ENCODE measurements at regions not wholly inside any gene's neighbourhood (a gene's known extent, or its start where the extent isn't known, plus 50 kb on each side); places are given as distances from the start of the nearest gene placed in this dataset.

DNA sequence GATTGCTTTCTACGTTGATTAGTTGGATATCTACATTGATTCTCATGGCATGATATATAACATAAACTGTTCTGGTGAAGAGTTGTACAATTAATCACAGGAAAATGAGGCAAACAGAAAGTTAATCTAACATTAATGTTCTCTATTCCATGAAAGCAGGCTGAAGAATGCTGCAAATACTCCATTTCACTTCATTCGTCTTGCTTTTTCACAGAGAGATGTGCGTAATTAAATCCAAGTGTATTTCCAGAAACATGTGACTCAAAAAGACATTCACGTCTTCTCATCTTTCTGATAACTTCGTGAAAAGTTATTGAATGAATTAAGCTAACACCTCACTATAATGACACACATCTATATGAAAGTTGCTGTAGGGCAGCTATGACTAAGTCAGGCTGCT is 1471.5 kb downstream of the DPP10 start:
- Histone ChIP-seq H2AFZ (ENCODE audit: low read length) (no peak overlapping the region), H4K20me1 (ENCODE audit: low read length) (no peaks in the 10 kb centered on the region), H3K9me2 (replicated peaks; ENCODE audit: low read length) (no peaks in the 10 kb centered on the region), H3K4me3 (ENCODE audit: low read length) (no peak overlapping the region), H3K27ac (ENCODE audit: low read length) (no peak overlapping the region), H3K9ac (ENCODE audit: low read length) (no peak overlapping the region), H3K79me2 (ENCODE audit: low read length) (no peaks in the 10 kb centered on the region), H3K9me3 (ENCODE audit: low read length) (no peaks in the 10 kb centered on the region), H3K27me3 (ENCODE audit: low read length) (no peaks in the 10 kb centered on the region), H3K4me1 (ENCODE audit: insufficient read depth, low read length) (no peaks in the 10 kb centered on the region), H3K4me2 (ENCODE audit: low read length) (no peak overlapping the region), H3F3A (ENCODE audit: low read length, unreplicated experiment) (no peaks in the 10 kb centered on the region), H3K36me3 (ENCODE audit: low read depth, low read length) (no peaks in the 10 kb centered on the region)
- ChIA-PET CTCF (no interaction called here), POLR2A (ENCODE audit: unreplicated experiment) (no interaction called here)
- DNase-seq: no peak
- no peak for ATAC-seq
- no TSS peak for BruUV-seq (replicated peaks)
- intact Hi-C loops (cut with micrococcal nuclease): loop anchor here (10.0 kb wide), 1 partner anchor 1861 kb away; no protein-coding TSS in a partner anchor
- TF ChIP-seq EZH2phosphoT487 (IDR thresholded peaks at IDR 0.05; ENCODE audit: borderline replicate concordance, low read length): no peak
- TF ChIP-seq, protein P1, sequence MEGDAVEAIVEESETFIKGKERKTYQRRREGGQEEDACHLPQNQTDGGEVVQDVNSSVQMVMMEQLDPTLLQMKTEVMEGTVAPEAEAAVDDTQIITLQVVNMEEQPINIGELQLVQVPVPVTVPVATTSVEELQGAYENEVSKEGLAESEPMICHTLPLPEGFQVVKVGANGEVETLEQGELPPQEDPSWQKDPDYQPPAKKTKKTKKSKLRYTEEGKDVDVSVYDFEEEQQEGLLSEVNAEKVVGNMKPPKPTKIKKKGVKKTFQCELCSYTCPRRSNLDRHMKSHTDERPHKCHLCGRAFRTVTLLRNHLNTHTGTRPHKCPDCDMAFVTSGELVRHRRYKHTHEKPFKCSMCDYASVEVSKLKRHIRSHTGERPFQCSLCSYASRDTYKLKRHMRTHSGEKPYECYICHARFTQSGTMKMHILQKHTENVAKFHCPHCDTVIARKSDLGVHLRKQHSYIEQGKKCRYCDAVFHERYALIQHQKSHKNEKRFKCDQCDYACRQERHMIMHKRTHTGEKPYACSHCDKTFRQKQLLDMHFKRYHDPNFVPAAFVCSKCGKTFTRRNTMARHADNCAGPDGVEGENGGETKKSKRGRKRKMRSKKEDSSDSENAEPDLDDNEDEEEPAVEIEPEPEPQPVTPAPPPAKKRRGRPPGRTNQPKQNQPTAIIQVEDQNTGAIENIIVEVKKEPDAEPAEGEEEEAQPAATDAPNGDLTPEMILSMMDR (conservative IDR thresholded peaks at IDR 0.05; ENCODE audit: low read depth, low read length): no peak
- TF ChIP-seq EZH2 (IDR thresholded peaks at IDR 0.05; ENCODE audit: low read length, unreplicated experiment): no peak

DNA sequence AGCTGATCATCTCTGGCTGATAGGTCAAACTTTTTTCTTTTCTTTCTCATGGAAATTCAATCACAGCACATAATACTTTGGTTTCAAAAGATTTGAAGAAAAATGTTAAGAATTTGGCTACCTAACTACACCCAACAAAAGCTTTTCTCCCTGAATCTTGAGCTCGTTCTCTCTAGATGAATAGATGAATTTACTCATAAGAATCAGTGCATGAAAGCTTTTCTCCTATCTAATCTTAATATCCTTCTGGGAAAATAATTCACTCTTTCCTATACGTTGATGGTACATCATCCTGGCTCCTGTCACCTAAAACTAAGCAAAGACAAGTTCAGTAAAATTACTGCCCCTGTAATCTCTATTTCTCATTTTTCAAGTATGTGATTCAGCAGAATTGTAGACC is 1479.1 kb downstream of the DPP10 start:
- ChIA-PET POLR2A (ENCODE audit: unreplicated experiment) (no interaction called here), CTCF (no interaction called here)
- TF ChIP-seq EZH2phosphoT487 (IDR thresholded peaks at IDR 0.05; ENCODE audit: borderline replicate concordance, low read length) (no peak), EZH2 (IDR thresholded peaks at IDR 0.05; ENCODE audit: low read length, unreplicated experiment) (no peak)
- TF ChIP-seq, protein P1 (conservative IDR thresholded peaks at IDR 0.05; ENCODE audit: low read depth, low read length): no peak
- Histone ChIP-seq H3K27ac (ENCODE audit: low read length) (no peak overlapping the region), H3K4me1 (ENCODE audit: insufficient read depth, low read length) (no peaks in the 10 kb centered on the region), H3K4me3 (ENCODE audit: low read length) (no peak overlapping the region), H3F3A (ENCODE audit: low read length, unreplicated experiment) (no peaks in the 10 kb centered on the region), H3K9ac (ENCODE audit: low read length) (no peak overlapping the region), H3K79me2 (ENCODE audit: low read length) (no peaks in the 10 kb centered on the region), H4K20me1 (ENCODE audit: low read length) (no peaks in the 10 kb centered on the region), H3K9me2 (replicated peaks; ENCODE audit: low read length) (no peaks in the 10 kb centered on the region), H3K36me3 (ENCODE audit: low read depth, low read length) (no peaks in the 10 kb centered on the region), H3K9me3 (ENCODE audit: low read length) (no peaks in the 10 kb centered on the region), H2AFZ (ENCODE audit: low read length) (no peak overlapping the region), H3K27me3 (ENCODE audit: low read length) (no peaks in the 10 kb centered on the region), H3K4me2 (ENCODE audit: low read length) (no peak overlapping the region)
- BruUV-seq (replicated peaks): no TSS peak
- ATAC-seq (no peak), DNase-seq (no peak)
- intact Hi-C loops (cut with micrococcal nuclease): no loop called here

DNA sequence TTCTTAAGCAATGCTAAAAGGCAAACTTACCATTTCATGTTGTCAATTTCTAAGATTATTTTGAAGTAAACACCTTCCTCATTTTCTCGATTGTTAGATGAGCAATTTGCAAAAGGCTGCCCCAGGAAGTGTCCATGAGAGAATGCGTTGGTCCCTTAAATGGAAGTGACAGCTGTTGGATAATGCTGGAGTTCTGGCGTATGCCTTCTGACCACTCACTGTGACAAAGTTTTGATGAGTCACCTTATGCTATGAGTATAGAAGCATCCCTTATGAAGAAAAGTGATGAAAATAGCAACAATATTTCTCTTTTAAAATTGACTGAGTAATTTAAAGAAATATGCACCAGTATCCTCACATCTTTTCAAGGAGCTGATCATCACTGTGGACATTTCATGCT is 1497.5 kb downstream of the DPP10 start:
- Histone ChIP-seq H3K27me3 (ENCODE audit: low read length) (no peaks in the 10 kb centered on the region), H3K9me2 (replicated peaks; ENCODE audit: low read length) (no peaks in the 10 kb centered on the region), H3K9me3 (ENCODE audit: low read length) (no peaks in the 10 kb centered on the region), H3K4me2 (ENCODE audit: low read length) (no peak overlapping the region), H3K4me1 (ENCODE audit: insufficient read depth, low read length) (no peaks in the 10 kb centered on the region), H3K36me3 (ENCODE audit: low read depth, low read length) (no peaks in the 10 kb centered on the region), H3K27ac (ENCODE audit: low read length) (no peak overlapping the region), H2AFZ (ENCODE audit: low read length) (no peak overlapping the region), H4K20me1 (ENCODE audit: low read length) (no peaks in the 10 kb centered on the region), H3K4me3 (ENCODE audit: low read length) (no peak overlapping the region), H3F3A (ENCODE audit: low read length, unreplicated experiment) (no peaks in the 10 kb centered on the region), H3K9ac (ENCODE audit: low read length) (no peak overlapping the region), H3K79me2 (ENCODE audit: low read length) (no peaks in the 10 kb centered on the region)
- ChIA-PET POLR2A (ENCODE audit: unreplicated experiment) (no interaction called here), CTCF (no interaction called here)
- intact Hi-C loops (cut with micrococcal nuclease): no loop called here
- BruUV-seq (replicated peaks): no TSS peak
- TF ChIP-seq, protein P1 (conservative IDR thresholded peaks at IDR 0.05; ENCODE audit: low read depth, low read length): no peak
- TF ChIP-seq EZH2phosphoT487 (IDR thresholded peaks at IDR 0.05; ENCODE audit: borderline replicate concordance, low read length) (no peak), EZH2 (IDR thresholded peaks at IDR 0.05; ENCODE audit: low read length, unreplicated experiment) (no peak)
- ATAC-seq (no peak), DNase-seq (no peak)

All from PC-3 (cell line).